ENCODE measurements at regions not wholly inside any gene's neighbourhood (a gene's known extent, or its start where the extent isn't known, plus 50 kb on each side); places are given as distances from the start of the nearest gene placed in this dataset.
A peak's percentile ranks its signal among the peaks of the same experiment; 100 is the strongest.

- no peak for DNase-seq (ENCODE audit: extremely low spot score)
- CTCF ChIA-PET: no interaction called here
- TF ChIP-seq FOXM1 (IDR thresholded peaks at IDR 0.05; ENCODE audit: borderline replicate concordance) (no peak), HDGF (IDR thresholded peaks at IDR 0.05; ENCODE audit: borderline replicate concordance) (no peak), FOXA1 (IDR thresholded peaks at IDR 0.05) (no peak), SUZ12 (IDR thresholded peaks at IDR 0.05) (no peak), L3MBTL2 (conservative IDR thresholded peaks at IDR 0.05) (no peak), SP1 (IDR thresholded peaks at IDR 0.05) (no peak), ELF4 (IDR thresholded peaks at IDR 0.05) (no peak), NFRKB (IDR thresholded peaks at IDR 0.05) (no peak), FOXK2 (IDR thresholded peaks at IDR 0.05) (no peak), TARDBP (IDR thresholded peaks at IDR 0.05) (no peak), LEF1 (IDR thresholded peaks at IDR 0.05; ENCODE audit: borderline replicate concordance) (no peak), CTBP1 (IDR thresholded peaks at IDR 0.05; ENCODE audit: borderline replicate concordance) (no peak), ARNT (IDR thresholded peaks at IDR 0.05) (no peak), BHLHE40 (IDR thresholded peaks at IDR 0.05; ENCODE audit: borderline replicate concordance) (no peak), ZNF384 (IDR thresholded peaks at IDR 0.05) (no peak)
- TF ChIP-seq, protein P1, sequence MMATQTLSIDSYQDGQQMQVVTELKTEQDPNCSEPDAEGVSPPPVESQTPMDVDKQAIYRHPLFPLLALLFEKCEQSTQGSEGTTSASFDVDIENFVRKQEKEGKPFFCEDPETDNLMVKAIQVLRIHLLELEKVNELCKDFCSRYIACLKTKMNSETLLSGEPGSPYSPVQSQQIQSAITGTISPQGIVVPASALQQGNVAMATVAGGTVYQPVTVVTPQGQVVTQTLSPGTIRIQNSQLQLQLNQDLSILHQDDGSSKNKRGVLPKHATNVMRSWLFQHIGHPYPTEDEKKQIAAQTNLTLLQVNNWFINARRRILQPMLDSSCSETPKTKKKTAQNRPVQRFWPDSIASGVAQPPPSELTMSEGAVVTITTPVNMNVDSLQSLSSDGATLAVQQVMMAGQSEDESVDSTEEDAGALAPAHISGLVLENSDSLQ (IDR thresholded peaks at IDR 0.05): no peak
- POLR2A ChIA-PET: no interaction called here
These were observed 1670.2 kb upstream of the PCDH20 start for GRCh38 chr13:63085851-63086250.

DNA sequence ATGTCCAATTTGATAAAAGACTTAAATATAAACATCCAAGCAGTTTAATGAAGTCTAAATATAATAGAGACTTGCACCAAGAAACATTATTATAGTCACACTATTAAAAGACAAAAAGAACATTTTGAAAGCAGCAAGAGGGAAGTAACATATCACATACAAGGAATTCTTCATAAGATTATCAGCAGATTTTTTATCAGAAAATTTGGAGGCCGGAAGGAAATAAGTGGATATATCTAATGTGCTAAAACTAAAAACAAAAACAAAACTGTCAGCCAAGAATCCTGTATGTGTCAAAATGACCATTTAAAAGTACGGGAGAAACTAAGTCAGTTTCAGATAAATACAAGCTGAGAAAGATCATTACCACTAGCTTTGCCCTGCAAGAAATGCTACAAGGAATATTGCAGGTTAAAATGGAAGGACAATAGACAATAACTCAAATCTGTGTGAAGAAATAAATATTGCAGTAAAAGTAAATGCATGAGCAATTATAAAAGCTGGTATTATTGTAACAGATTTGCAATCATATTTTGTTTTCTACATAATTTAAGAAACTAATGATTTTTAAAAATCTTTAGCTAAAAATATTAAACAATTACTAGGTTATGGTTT, 1665.9 kb upstream of the PCDH20 start:
- CTCF ChIA-PET: interaction anchor here (0.6 kb wide), 1 partner anchor 98 kb away, joined by 4 read pairs; no protein-coding TSS in a partner anchor
- TF ChIP-seq FOXK2 (IDR thresholded peaks at IDR 0.05): no peak
- no peak for TF ChIP-seq ARNT (IDR thresholded peaks at IDR 0.05)
- TF ChIP-seq, protein P1 (IDR thresholded peaks at IDR 0.05): no peak
- TF ChIP-seq SUZ12 (IDR thresholded peaks at IDR 0.05): no peak
- TF ChIP-seq NFRKB (IDR thresholded peaks at IDR 0.05): no peak
- no peak for TF ChIP-seq CTBP1 (IDR thresholded peaks at IDR 0.05; ENCODE audit: borderline replicate concordance)
- no peak for TF ChIP-seq FOXA1 (IDR thresholded peaks at IDR 0.05)
- no peak for TF ChIP-seq L3MBTL2 (conservative IDR thresholded peaks at IDR 0.05)
- no peak for TF ChIP-seq ELF4 (IDR thresholded peaks at IDR 0.05)
- TF ChIP-seq ZNF384 (IDR thresholded peaks at IDR 0.05): no peak
- no peak for TF ChIP-seq BHLHE40 (IDR thresholded peaks at IDR 0.05; ENCODE audit: borderline replicate concordance)
- no peak for TF ChIP-seq SP1 (IDR thresholded peaks at IDR 0.05)
- DNase-seq (ENCODE audit: extremely low spot score): no peak
- POLR2A ChIA-PET: no interaction called here

GRCh38 chr13:63075126-63075525, 1659.5 kb upstream of the PCDH20 start:
- ChIA-PET POLR2A (no interaction called here), CTCF (no interaction called here)
- TF ChIP-seq, protein P1 (IDR thresholded peaks at IDR 0.05): no peak
- TF ChIP-seq ARNT (IDR thresholded peaks at IDR 0.05): no peak
- no peak for TF ChIP-seq LEF1 (IDR thresholded peaks at IDR 0.05; ENCODE audit: borderline replicate concordance)
- no peak for TF ChIP-seq CTBP1 (IDR thresholded peaks at IDR 0.05; ENCODE audit: borderline replicate concordance)
- no peak for TF ChIP-seq ELF4 (IDR thresholded peaks at IDR 0.05)
- no peak for TF ChIP-seq FOXA1 (IDR thresholded peaks at IDR 0.05)
- TF ChIP-seq FOXM1 (IDR thresholded peaks at IDR 0.05; ENCODE audit: borderline replicate concordance): no peak
- TF ChIP-seq SUZ12 (IDR thresholded peaks at IDR 0.05): no peak
- TF ChIP-seq FOXK2 (IDR thresholded peaks at IDR 0.05): no peak
- TF ChIP-seq ZNF384 (IDR thresholded peaks at IDR 0.05): no peak
- DNase-seq (ENCODE audit: extremely low spot score): no peak

- ChIA-PET POLR2A (no interaction called here), CTCF (no interaction called here)
- no peak for DNase-seq (ENCODE audit: extremely low spot score)
- TF ChIP-seq HDGF (IDR thresholded peaks at IDR 0.05; ENCODE audit: borderline replicate concordance) (no peak), TARDBP (IDR thresholded peaks at IDR 0.05) (no peak), CTBP1 (IDR thresholded peaks at IDR 0.05; ENCODE audit: borderline replicate concordance) (no peak), SUZ12 (IDR thresholded peaks at IDR 0.05) (no peak), FOXA1 (IDR thresholded peaks at IDR 0.05) (no peak), FOXM1 (IDR thresholded peaks at IDR 0.05; ENCODE audit: borderline replicate concordance) (no peak), ZNF384 (IDR thresholded peaks at IDR 0.05) (no peak), SP1 (IDR thresholded peaks at IDR 0.05) (no peak)
These were observed 1634.6 kb upstream of the PCDH20 start for GRCh38 chr13:63050287-63050686.

- POLR2A ChIA-PET: no interaction called here
- TF ChIP-seq, protein P1 (IDR thresholded peaks at IDR 0.05): no peak
- no peak for TF ChIP-seq FOXM1 (IDR thresholded peaks at IDR 0.05; ENCODE audit: borderline replicate concordance)
- no peak for TF ChIP-seq BHLHE40 (IDR thresholded peaks at IDR 0.05; ENCODE audit: borderline replicate concordance)
- no peak for TF ChIP-seq L3MBTL2 (conservative IDR thresholded peaks at IDR 0.05)
- no peak for TF ChIP-seq NFRKB (IDR thresholded peaks at IDR 0.05)
- peak; percentile 32 for DNase-seq (ENCODE audit: extremely low spot score)
- CTCF ChIA-PET: interaction anchor here (0.7 kb wide), 2 partner anchors 839 to 1641 kb away, joined by 4 to 5 read pairs; no protein-coding TSS in a partner anchor
These were observed 1633.0 kb upstream of the PCDH20 start for GRCh38 chr13:63048653-63049052.

Data from HEK293T (cell line).